Stimulated activated CD4-positive, alpha-beta T cell treated with anti-CD3 and anti-CD28 coated beads, Interleukin-12 subunit alpha, Interleukin-12 subunit beta, amount 100 ng/mL, for 48 hours (primary cell): ENCODE measurements at regions not wholly inside any gene's neighbourhood (a gene's known extent, or its start where the extent isn't known, plus 50 kb on each side); places are given as distances from the start of the nearest gene placed in this dataset.

Source experiments
- DNase-seq, 3 donors: peaks; one replicate each; pipeline ENCODE4 v3.0.0-alpha.2; 2020; ENCODE audit warnings: low read depth in 2 of 3, low spot score in 1 of 3

GRCh38 chr20:57013741-57014140 lies 252.7 kb downstream of the BMP7 start:
- DNase-seq, result no peak

- DNase-seq, result no peak
These were observed 246.1 kb downstream of the BMP7 start for GRCh38 chr20:57020364-57020763.

DNA sequence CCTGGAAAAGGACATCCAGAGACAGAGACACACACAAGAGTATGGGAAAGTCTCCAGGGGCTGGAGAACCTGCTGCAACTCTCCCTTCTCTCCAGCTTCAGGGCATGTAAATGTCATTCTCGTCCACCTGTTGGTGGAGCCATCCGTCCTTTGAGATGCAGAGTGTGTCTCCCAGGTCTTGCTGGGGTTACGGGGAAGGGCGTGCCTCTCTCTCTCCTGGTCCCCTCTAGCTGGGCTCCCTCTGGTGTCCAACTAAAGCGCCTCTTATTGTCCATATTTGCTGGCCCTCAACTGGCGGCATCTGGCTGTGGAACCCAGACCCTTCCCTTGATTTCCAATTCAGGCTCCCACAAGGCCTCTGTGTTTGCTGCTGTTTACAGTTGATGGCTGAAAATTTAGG lies 244.1 kb downstream of the BMP7 start:
- no peak for DNase-seq

- no peak for DNase-seq
These were observed 243.4 kb downstream of the BMP7 start for GRCh38 chr20:57023007-57023406.

DNA sequence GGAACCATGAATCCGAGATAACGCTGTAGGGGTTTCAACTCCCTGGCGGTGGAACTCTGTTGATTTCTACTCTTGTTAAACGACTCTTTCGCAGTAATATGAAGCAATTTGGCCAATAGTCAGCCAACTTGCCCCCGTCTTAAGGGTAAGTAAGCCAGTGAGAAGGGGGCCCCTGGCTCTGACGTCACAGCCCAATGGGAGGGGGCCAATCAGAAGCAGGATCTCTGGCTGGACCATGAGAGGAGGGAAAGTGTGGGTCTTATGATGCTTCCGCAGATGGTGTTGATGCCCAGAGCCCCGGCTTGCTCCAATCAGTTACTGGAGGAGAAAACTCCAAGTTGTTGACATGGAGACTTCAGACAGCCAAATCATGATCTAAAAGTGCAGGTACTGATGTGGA lies 242.4 kb downstream of the BMP7 start:
- no peak for DNase-seq

DNA sequence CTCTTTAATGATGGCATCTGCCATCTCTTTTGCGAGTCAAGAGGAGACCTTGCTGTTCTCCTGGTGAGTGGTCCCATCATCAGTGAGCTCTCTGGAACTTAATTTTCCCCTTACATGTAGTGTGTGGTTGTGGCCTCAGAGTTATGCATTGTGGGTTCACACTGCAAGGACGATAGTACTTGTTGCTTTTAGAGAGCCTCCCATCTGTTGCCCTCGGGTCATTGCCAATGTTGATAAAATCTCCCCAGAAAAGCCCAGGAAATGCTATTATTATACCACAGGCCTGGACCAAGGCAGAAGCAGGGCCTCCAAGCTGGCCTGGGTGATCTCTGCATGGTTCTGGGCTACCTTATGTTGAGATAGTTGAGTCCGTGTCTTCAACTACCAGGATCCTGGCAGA lies 241.6 kb downstream of the BMP7 start:
- DNase-seq, result no peak

- DNase-seq, result no peak
These were observed 241.2 kb downstream of the BMP7 start for GRCh38 chr20:57025261-57025660.

DNA sequence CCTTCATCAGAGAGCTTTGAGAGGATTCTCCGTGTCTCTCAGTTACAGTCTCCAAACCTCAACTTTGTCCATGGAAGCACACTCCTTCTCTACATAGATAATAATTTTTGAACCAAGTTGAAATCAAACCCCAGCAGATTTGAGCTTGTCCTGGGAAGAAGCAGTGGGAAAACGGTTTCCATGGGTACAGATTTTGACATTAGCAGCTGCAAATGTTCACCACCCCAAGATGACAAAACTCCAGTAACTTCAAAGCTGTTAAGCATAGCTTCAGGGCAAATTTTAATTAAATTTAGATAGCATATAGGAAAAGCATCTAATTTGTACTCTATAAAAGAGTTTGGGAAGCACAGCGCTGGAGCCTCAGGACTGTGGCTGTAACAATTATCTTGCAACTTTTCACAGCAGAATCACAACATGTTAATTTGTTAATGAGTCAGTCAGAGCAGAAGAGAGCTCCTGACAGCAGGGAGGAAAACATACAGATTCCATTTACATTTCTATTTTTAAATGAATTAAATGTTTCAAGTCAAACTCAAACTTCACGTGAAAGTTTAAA lies 240.7 kb downstream of the BMP7 start:
- no peak for DNase-seq

- no peak for DNase-seq
These were observed 238.7 kb downstream of the BMP7 start for GRCh38 chr20:57027777-57028176.

- DNase-seq, result no peak
These were observed 235.5 kb downstream of the BMP7 start for GRCh38 chr20:57030611-57031600.

DNA sequence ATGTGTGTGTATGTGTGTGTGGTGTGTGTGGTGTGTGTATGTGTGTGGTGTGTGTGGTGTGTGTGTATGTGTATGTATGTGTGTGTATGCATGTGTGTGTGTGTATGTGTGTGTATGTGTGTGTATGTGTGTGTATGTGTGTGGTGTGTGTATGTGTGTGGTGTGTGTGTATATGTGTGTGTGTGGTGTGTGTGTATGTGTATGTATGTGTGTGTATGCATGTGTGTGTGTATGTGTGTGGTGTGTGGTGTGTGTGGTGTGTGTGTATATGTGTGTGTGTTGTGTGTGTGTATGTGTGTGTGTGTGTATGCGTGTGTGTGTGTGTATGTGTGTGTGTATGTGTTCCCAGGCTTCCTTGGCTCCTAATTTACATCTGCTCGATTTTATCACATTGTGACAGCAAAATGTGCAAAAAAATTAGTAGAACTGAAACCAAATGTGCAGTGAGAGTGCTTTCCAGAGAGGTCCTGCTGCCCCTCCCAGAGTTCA lies 234.5 kb downstream of the BMP7 start:
- DNase-seq, result no peak

- no peak for DNase-seq
These were observed 233.6 kb downstream of the BMP7 start for GRCh38 chr20:57032847-57033246.

- no peak for DNase-seq
These were observed 232.4 kb downstream of the BMP7 start for GRCh38 chr20:57034001-57034400.

GRCh38 chr20:57037689-57038088 lies 228.8 kb downstream of the BMP7 start:
- DNase-seq, result no peak

DNA sequence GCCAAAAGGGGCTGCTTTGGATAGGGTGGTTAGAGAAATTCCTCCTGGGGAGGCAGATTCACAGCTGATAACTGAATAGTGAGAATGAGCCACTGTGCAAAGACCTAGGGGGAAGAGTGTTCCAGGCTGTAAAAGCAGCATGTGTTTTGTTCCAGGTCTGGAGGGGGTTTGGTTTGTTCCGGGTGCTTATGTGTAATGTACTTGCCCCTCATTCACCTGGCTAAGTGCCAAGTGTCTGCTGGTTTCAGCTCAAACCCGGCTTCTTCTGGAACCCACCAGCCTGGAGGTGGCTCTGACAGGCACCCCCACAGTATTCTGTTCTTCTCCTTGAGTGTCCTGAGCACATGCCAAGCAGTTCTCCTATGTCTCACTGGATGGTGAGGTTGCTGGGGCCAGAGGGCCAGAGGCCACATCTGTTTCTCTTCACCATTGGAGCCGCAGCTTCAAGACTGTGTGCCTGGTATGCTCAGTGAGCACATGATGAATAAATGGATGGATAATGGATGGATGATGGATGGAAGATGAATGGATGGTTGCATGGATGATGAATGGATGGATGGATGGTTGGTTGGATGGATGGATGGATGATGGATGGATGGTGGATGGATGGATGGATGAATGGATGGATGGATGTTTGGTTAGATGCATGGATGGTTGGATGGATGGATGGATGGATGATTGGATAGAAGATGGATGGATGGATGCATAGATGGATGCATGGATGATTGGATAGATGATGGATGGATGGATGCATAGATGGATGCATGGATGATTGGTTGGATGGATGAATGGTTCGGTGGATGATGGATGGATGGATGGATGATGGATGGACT lies 227.6 kb downstream of the BMP7 start:
- DNase-seq, result no peak

GRCh38 chr20:57040466-57040865 lies 226.0 kb downstream of the BMP7 start:
- no peak for DNase-seq

- DNase-seq, result no peak
These were observed 225.5 kb downstream of the BMP7 start for GRCh38 chr20:57040924-57041323.

DNA sequence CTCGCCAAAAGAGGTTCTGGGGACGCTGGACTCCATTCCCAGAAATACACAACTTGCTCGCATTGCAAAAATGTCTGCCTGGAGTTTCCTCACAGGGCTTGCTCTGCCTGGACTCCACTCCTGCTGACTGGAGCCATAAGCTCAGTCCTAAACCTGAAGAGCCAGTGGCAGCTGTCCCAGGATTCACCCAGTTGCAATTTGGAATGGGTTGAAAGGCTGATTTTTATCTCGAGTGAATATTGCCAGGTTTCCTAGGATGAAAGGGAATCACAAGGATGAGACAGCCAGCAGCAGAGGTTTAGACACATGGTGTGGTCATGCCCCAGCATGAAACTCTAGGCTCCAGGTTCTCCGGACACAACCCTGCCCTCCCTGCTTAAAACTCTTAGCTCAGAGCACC lies 223.3 kb downstream of the BMP7 start:
- DNase-seq, result no peak

DNA sequence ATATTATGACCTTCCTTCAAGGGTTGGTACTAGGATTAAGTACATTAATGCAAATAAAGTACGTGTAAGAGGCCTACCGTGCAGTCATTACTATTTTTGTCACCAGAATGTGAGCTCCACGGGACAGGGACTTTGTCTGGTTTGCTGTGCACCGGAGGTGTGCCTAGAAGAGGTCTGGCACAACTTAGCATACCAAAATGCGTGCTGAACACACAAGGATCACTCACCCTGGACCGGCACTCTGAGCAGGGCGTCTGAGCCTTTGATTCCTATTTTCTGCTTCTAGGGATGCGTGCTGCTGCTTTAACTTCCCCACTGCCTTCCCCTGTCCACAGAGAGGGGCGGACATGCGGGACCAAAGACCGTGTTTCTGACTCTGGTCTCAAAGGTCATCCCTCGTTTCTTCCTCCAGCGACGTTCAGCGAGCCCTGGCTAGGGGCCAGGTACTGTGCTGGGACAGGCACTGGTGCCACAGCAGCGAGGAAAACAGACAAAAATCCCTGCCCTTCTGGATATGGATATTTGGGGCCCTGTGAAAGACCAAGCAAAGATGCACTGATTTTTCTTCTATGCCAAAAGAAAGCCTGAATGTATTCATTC lies 222.7 kb downstream of the BMP7 start:
- no peak for DNase-seq

GRCh38 chr20:57047281-57048026 lies 219.0 kb downstream of the BMP7 start:
- DNase-seq, result no peak
